SK-N-DZ (cell line): ENCODE measurements at regions not wholly inside any gene's neighbourhood (a gene's known extent, or its start where the extent isn't known, plus 50 kb on each side); places are given as distances from the start of the nearest gene placed in this dataset.
"Not testable (repeated sequence)": the region's sequence is repeated elsewhere in the genome, so short reads cannot be mapped to it uniquely, and the experiment has no call there.

Experiments used
- DNase-seq: peaks from one replicate; pipeline ENCODE4 v3.0.0-alpha.2; 2015; ENCODE audit warnings: low spot score

GRCh38 chr2:82124629-82125028 is 1820.1 kb upstream of the LRRTM1 start:
- DNase-seq: no peak

- DNase-seq: no peak
Measured at GRCh38 chr2:82120654-82121053, 1816.1 kb upstream of the LRRTM1 start.

GRCh38 chr2:82120115-82120514 is 1815.6 kb upstream of the LRRTM1 start:
- DNase-seq: no peak

GRCh38 chr2:82109418-82109817 is 1804.9 kb upstream of the LRRTM1 start:
- no peak for DNase-seq

GRCh38 chr2:82098617-82099016 is 1794.1 kb upstream of the LRRTM1 start:
- no peak for DNase-seq

GRCh38 chr2:82089518-82089917 is 1785.0 kb upstream of the LRRTM1 start:
- DNase-seq: no peak

GRCh38 chr2:82084679-82085392 is 1780.3 kb upstream of the LRRTM1 start:
- DNase-seq: no peak

- DNase-seq: no peak
Measured at GRCh38 chr2:82075875-82076274, 1771.3 kb upstream of the LRRTM1 start.

GRCh38 chr2:82062463-82062862 is 1757.9 kb upstream of the LRRTM1 start:
- no peak for DNase-seq

- peak; percentile 17 for DNase-seq
Measured at GRCh38 chr2:82055846-82056245, 1751.3 kb upstream of the LRRTM1 start.

GRCh38 chr2:82043867-82044266 is 1739.3 kb upstream of the LRRTM1 start:
- DNase-seq: no peak

GRCh38 chr2:82027921-82028615 is 1723.5 kb upstream of the LRRTM1 start:
- no peak for DNase-seq

- no peak for DNase-seq
Measured at GRCh38 chr2:82023710-82024109, 1719.2 kb upstream of the LRRTM1 start.

- no peak for DNase-seq
Measured at GRCh38 chr2:82013641-82014040, 1709.1 kb upstream of the LRRTM1 start.

- DNase-seq: no peak
Measured at GRCh38 chr2:82007071-82007664, 1702.6 kb upstream of the LRRTM1 start.

GRCh38 chr2:82005889-82006288 is 1701.3 kb upstream of the LRRTM1 start:
- DNase-seq: not testable (repeated sequence)

GRCh38 chr2:82001614-82002013 is 1697.1 kb upstream of the LRRTM1 start:
- DNase-seq: no peak

- DNase-seq: no peak
Measured at GRCh38 chr2:82000606-82001005, 1696.1 kb upstream of the LRRTM1 start.

- no peak for DNase-seq
Measured at GRCh38 chr2:81996332-81996731, 1691.8 kb upstream of the LRRTM1 start.

GRCh38 chr2:81991282-81991681 is 1686.7 kb upstream of the LRRTM1 start:
- no peak for DNase-seq

- DNase-seq: no peak
Measured at GRCh38 chr2:81987370-81987769, 1682.8 kb upstream of the LRRTM1 start.

GRCh38 chr2:81984969-81985637 is 1680.6 kb upstream of the LRRTM1 start:
- DNase-seq: no peak
